Spleen (tissue), 7 donors: ENCODE measurements at regions not wholly inside any gene's neighbourhood (a gene's known extent, or its start where the extent isn't known, plus 50 kb on each side); places are given as distances from the start of the nearest gene placed in this dataset.

Experiments used
- POLR2A ChIP-seq, 3 donors: fragments of 450-650 bp; IDR thresholded peaks; one replicate each; pipeline ENCODE4 v1.5.1; 2017; ENCODE audit warnings: antibody characterized with exemption in 3 of 3, mild to moderate bottlenecking in 1 of 3
- TF ChIP-seq, protein P1 (sequence below), 11 experiments: fragments of 200-600 bp in 7 of 11; fragments of 450-650 bp in 4 of 11; sonication (generic) in 4 of 11; IDR thresholded peaks in 8 of 11; conservative IDR thresholded peaks in 3 of 11; 1 replicate in 7 of 11; 2 replicates in 4 of 11; pipeline versions ENCODE4 v1.4.0 to v1.8.0; 2016 to 2021; ENCODE audit warnings: antibody characterized with exemption in 11 of 11, inconsistent platforms in 4 of 11, mild to moderate bottlenecking in 1 of 11
- donor health status: DM: no; HTN: no; CAD: no; lungs with moderate emphysema.
- donor health status: DM: no; HTN: no; CAD: no.
- donor health status: DM: no; HTN: no; CAD: no.

DNA sequence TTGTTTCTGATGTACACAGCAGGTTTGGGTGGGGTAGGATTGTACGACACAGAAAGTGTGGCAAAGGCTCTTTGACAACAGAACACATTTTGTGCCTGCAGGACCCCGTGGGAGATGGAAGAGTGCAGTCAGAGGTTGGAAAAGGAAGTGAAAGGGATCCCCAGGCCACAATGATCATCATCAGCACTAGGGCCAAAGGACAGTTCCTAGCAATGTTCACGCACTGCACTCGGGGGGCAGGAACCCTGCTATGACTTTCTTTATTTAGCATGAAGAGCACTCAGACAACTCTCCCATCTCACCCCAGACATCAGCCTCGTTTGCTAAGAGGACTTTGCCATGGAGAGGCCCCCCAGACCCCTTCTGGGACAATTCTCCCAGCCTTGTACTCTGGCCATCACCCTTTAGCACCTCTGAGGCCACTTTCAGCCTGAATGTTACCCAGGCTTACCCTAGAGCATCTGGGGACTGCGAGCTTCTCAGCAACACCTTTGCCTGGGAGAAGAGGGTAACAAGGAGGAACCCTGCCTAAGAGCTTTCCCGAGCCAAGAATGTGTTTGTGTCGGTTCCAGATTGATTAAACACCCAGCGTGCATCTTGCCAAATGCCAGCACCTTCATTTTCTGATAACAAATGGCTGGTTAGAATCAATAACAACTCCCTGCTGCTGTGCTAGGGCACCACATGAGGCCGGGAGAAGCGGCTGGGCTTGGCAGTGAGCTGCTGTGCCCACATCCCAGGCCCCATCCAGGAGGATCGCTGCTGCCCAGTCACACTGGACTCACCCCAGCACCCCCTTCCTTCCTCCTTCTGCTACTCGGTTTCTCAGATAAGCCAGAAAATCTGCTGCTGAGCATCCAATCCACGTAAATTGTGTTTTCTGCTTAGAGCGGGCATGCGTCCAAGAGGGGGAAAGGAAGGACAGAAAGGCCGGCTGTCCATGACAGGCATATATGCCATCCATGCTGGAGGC, 633.1 kb downstream of the AJAP1 start:
- TF ChIP-seq, protein P1, sequence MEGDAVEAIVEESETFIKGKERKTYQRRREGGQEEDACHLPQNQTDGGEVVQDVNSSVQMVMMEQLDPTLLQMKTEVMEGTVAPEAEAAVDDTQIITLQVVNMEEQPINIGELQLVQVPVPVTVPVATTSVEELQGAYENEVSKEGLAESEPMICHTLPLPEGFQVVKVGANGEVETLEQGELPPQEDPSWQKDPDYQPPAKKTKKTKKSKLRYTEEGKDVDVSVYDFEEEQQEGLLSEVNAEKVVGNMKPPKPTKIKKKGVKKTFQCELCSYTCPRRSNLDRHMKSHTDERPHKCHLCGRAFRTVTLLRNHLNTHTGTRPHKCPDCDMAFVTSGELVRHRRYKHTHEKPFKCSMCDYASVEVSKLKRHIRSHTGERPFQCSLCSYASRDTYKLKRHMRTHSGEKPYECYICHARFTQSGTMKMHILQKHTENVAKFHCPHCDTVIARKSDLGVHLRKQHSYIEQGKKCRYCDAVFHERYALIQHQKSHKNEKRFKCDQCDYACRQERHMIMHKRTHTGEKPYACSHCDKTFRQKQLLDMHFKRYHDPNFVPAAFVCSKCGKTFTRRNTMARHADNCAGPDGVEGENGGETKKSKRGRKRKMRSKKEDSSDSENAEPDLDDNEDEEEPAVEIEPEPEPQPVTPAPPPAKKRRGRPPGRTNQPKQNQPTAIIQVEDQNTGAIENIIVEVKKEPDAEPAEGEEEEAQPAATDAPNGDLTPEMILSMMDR (IDR thresholded peaks at IDR 0.05 in 8 of 11, conservative IDR thresholded peaks at IDR 0.05 in 3 of 11): no peak
- no peak for TF ChIP-seq POLR2A (IDR thresholded peaks at IDR 0.05)
